ENCODE measurements at regions not wholly inside any gene's neighbourhood (a gene's known extent, or its start where the extent isn't known, plus 50 kb on each side); places are given as distances from the start of the nearest gene placed in this dataset.

- peak overlapping the region in 6 of 7 donors; percentile 32 to 79 (median 69) for H3K27ac Mint-ChIP-seq
- intact Hi-C loops (cut with micrococcal nuclease): no loop called here
- DNase-seq: no peak
- CTCF ChIA-PET (ENCODE audit: partially characterized antibody): interaction anchor here (1.2 kb wide), 1 partner anchor 226 kb away, joined by 4 read pairs; no protein-coding TSS in a partner anchor
- H3K27me3 Mint-ChIP-seq: no peaks in the 10 kb centered on the region
- H3K36me3 Mint-ChIP-seq: no peaks in the 10 kb centered on the region
- H3K4me1 ChIP-seq (ENCODE audit: insufficient read depth, low read length): peaks cover 7% of the 10 kb centered on the region
- H3K27ac ChIP-seq (ENCODE audit: low read depth, low read length): no peak overlapping the region
- no peaks in the 10 kb centered on the region for H3K27me3 ChIP-seq (ENCODE audit: insufficient read depth, low read length)
- POLR2A ChIA-PET (ENCODE audit: partially characterized antibody): interaction anchor here (0.6 kb wide), 1 partner anchor 58 kb away, joined by 3 read pairs; no protein-coding TSS in a partner anchor
- no peaks in the 10 kb centered on the region for H3K36me3 ChIP-seq (ENCODE audit: insufficient read depth, low read length)
- no peak overlapping the region for H3K4me3 Mint-ChIP-seq
- H3K4me1 Mint-ChIP-seq: peaks cover 6 to 19% (median 11%) of the 10 kb centered on the region in 4 donors
- H3K9me3 Mint-ChIP-seq: peaks cover 0 to 7% (median 0%) of the 10 kb centered on the region in 8 donors
- H3K9me3 ChIP-seq (ENCODE audit: control insufficient read depth in 1 of 2, low read length in 2 of 2): no peaks in the 10 kb centered on the region
- H3K4me3 ChIP-seq (ENCODE audit: low read length in 2 of 2): no peak overlapping the region
Measured at GRCh38 chr2:126754240-126755004, 98.5 kb downstream of the GYPC start.

- H3K27ac Mint-ChIP-seq: peak overlapping the region in 3 of 7 donors; percentile 0 to 58 (median 17)
- ChIA-PET CTCF (ENCODE audit: partially characterized antibody) (no interaction called here), POLR2A (ENCODE audit: partially characterized antibody) (no interaction called here)
Measured at GRCh38 chr2:126756125-126756524, 100.2 kb downstream of the GYPC start.

GRCh38 chr2:126761256-126761980 is 105.5 kb downstream of the GYPC start:
- POLR2A ChIA-PET (ENCODE audit: partially characterized antibody): interaction anchor here (1.6 to 3.5 kb wide), 2 partner anchors 101 to 104 kb away, joined by 4 to 15 read pairs; no protein-coding TSS in a partner anchor
- Mint-ChIP-seq H3K9me3 (peaks cover 0 to 1% (median 0%) of the 10 kb centered on the region in 8 donors), H3K27me3 (no peaks in the 10 kb centered on the region), H3K27ac (peak overlapping the region in 6 of 7 donors; percentile 81 to 96 (median 90)), H3K36me3 (no peaks in the 10 kb centered on the region), H3K4me3 (peak overlapping the region in 5 of 8 donors; percentile 64 to 82 (median 74)), H3K4me1 (peaks cover 34 to 69% (median 50%) of the 10 kb centered on the region in 4 donors)
- H3K9me3 ChIP-seq (ENCODE audit: control insufficient read depth in 1 of 2, low read length in 2 of 2): no peaks in the 10 kb centered on the region
- CTCF ChIA-PET (ENCODE audit: partially characterized antibody): interaction anchor here (1.1 to 2.5 kb wide), 3 partner anchors 13 to 233 kb away, joined by 3 to 22 read pairs (median 13); no protein-coding TSS in a partner anchor
- no peaks in the 10 kb centered on the region for H3K36me3 ChIP-seq (ENCODE audit: insufficient read depth, low read length)
- H3K27me3 ChIP-seq (ENCODE audit: insufficient read depth, low read length): no peaks in the 10 kb centered on the region
- peaks cover 45% of the 10 kb centered on the region for H3K4me1 ChIP-seq (ENCODE audit: insufficient read depth, low read length)
- no peak overlapping the region for H3K4me3 ChIP-seq (ENCODE audit: low read length in 2 of 2)
- intact Hi-C loops (cut with micrococcal nuclease): loop anchor here (5.0 kb wide), 1 partner anchor 234 kb away; no protein-coding TSS in a partner anchor
- DNase-seq: no peak
- H3K27ac ChIP-seq (ENCODE audit: low read depth, low read length): no peak overlapping the region

More at GRCh38 chr2:126756125-126756524, 100.2 kb downstream of the GYPC start:
- Histone ChIP-seq H3K4me1 (ENCODE audit: insufficient read depth, low read length) (peaks cover 12% of the 10 kb centered on the region), H3K9me3 (ENCODE audit: control insufficient read depth in 1 of 2, low read length in 2 of 2) (no peaks in the 10 kb centered on the region), H3K27me3 (ENCODE audit: insufficient read depth, low read length) (no peaks in the 10 kb centered on the region), H3K4me3 (ENCODE audit: low read length in 2 of 2) (no peak overlapping the region), H3K27ac (ENCODE audit: low read depth, low read length) (no peak overlapping the region), H3K36me3 (ENCODE audit: insufficient read depth, low read length) (no peaks in the 10 kb centered on the region)
- H3K27me3 Mint-ChIP-seq: no peaks in the 10 kb centered on the region
- H3K36me3 Mint-ChIP-seq: no peaks in the 10 kb centered on the region
- DNase-seq: no peak
- no peak overlapping the region for H3K4me3 Mint-ChIP-seq
- peaks cover 7 to 35% (median 16%) of the 10 kb centered on the region in 4 donors for H3K4me1 Mint-ChIP-seq
- H3K9me3 Mint-ChIP-seq: peaks cover 0 to 7% (median 0%) of the 10 kb centered on the region in 8 donors
- intact Hi-C loops (cut with micrococcal nuclease): no loop called here

DNA sequence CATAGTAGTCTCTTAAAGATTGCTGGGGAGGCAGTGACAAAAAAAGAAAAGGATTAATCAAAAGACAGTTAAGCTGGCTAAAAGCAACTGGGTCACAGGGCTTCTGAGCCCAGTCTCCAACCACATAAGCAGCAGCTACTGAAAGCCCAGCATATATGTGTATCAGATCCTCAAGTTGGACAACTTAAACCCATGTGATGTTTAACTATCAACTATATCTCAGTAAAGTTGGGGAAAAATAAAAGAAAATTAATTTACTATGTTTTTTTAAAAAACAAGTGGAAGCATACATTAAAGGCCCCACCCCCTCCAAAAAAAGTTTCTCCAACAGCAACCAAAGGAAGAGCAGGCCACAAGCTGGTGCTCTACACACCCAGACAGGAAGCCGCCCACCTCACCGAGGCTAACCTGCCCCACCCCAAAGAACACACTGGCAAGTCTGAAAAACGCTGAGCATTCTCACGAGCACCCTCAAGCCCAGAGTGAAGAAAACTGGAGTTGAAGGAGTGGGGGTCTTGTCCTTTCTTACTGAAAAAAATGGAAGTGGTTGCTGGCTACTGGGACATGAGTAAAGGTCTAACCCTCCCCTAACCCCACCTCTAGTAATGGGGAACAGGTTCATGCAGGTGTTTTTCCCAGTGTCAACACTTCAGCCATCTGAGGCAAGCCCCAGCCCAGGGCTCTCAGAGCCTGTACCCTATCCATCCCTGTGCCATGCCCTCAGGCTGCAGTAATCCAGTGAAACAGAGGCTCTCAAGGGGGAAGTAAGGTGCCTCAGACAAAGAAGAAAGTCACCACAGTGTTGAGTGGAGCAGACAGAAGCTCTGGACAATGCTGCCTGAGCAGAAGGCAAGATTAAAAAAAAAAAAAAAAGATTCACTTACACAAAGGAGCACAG is 106.3 kb downstream of the GYPC start:
- H3K4me1 ChIP-seq (ENCODE audit: insufficient read depth, low read length): peaks cover 46% of the 10 kb centered on the region
- intact Hi-C loops (cut with micrococcal nuclease): loop anchor here (1.0 to 5.0 kb wide), 2 partner anchors 105 to 235 kb away; no protein-coding TSS in a partner anchor
- H3K27me3 ChIP-seq (ENCODE audit: insufficient read depth, low read length): no peaks in the 10 kb centered on the region
- H3K9me3 ChIP-seq (ENCODE audit: control insufficient read depth in 1 of 2, low read length in 2 of 2): no peaks in the 10 kb centered on the region
- no peaks in the 10 kb centered on the region for H3K36me3 ChIP-seq (ENCODE audit: insufficient read depth, low read length)
- peak overlapping the region in 1 of 2 donors; percentile 11 for H3K4me3 ChIP-seq (ENCODE audit: low read length in 2 of 2)
- DNase-seq: peak; percentile 27 to 67 (median 59)
- no peaks in the 10 kb centered on the region for H3K36me3 Mint-ChIP-seq
- H3K27ac Mint-ChIP-seq: peak overlapping the region; percentile 81 to 96 (median 90)
- CTCF ChIA-PET (ENCODE audit: partially characterized antibody): interaction anchor here (1.1 to 2.5 kb wide), 3 partner anchors 12 to 234 kb away, joined by 3 to 22 read pairs (median 13); no protein-coding TSS in a partner anchor
- peak overlapping the region; percentile 59 to 82 (median 72) for H3K4me3 Mint-ChIP-seq
- peaks cover 34 to 75% (median 52%) of the 10 kb centered on the region in 4 donors for H3K4me1 Mint-ChIP-seq
- H3K9me3 Mint-ChIP-seq: no peaks in the 10 kb centered on the region
- POLR2A ChIA-PET (ENCODE audit: partially characterized antibody): interaction anchor here (1.6 to 3.5 kb wide), 3 partner anchors 102 to 234 kb away, joined by 4 to 15 read pairs (median 5); no protein-coding TSS in a partner anchor
- no peaks in the 10 kb centered on the region for H3K27me3 Mint-ChIP-seq
- peak overlapping the region; percentile 36 for H3K27ac ChIP-seq (ENCODE audit: low read depth, low read length)

DNA sequence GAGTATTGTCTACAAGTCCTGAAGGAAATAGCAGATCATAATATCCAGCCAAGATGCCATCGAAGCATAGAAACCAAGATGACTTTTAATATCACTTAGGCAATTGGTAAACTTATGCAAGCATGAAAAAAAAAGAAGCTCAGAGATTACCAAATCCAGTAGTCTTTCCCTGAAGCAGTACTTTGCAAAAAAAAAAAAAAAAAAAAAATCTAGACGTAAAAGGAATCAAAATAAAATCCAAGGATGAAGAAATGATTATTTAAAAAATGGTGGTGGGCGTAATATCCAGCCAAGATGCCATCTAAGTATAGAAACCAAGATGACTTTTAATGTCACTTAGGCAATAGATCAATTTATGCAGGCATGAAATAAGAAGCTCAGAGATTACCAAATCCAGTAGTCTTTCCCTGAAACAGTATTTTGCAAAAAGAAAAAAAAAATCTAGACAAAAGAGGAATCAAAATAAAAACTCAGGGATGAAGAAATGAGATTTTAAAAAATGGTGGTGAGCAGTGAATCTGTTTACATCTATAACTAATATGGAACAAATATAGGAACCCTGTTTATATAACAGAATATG is 108.8 kb downstream of the GYPC start:
- Mint-ChIP-seq H3K4me3 (peak overlapping the region in 1 of 8 donors; percentile 31), H3K36me3 (no peaks in the 10 kb centered on the region), H3K9me3 (no peaks in the 10 kb centered on the region), H3K27me3 (no peaks in the 10 kb centered on the region), H3K27ac (peak overlapping the region in 1 of 7 donors; percentile 8), H3K4me1 (peaks cover 31 to 74% (median 56%) of the 10 kb centered on the region in 4 donors)
- no peaks in the 10 kb centered on the region for H3K27me3 ChIP-seq (ENCODE audit: insufficient read depth, low read length)
- CTCF ChIA-PET (ENCODE audit: partially characterized antibody): interaction anchor here (0.7 to 0.9 kb wide), 3 partner anchors 10 to 236 kb away, joined by 3 to 4 read pairs (median 3); no protein-coding TSS in a partner anchor
- H3K36me3 ChIP-seq (ENCODE audit: insufficient read depth, low read length): no peaks in the 10 kb centered on the region
- no peaks in the 10 kb centered on the region for H3K9me3 ChIP-seq (ENCODE audit: control insufficient read depth in 1 of 2, low read length in 2 of 2)
- no peak overlapping the region for H3K27ac ChIP-seq (ENCODE audit: low read depth, low read length)
- POLR2A ChIA-PET (ENCODE audit: partially characterized antibody): no interaction called here
- H3K4me1 ChIP-seq (ENCODE audit: insufficient read depth, low read length): peaks cover 46% of the 10 kb centered on the region
- DNase-seq: no peak
- intact Hi-C loops (cut with micrococcal nuclease): loop anchor here (5.0 kb wide), 1 partner anchor 237 kb away; no protein-coding TSS in a partner anchor
- no peak overlapping the region for H3K4me3 ChIP-seq (ENCODE audit: low read length in 2 of 2)

DNA sequence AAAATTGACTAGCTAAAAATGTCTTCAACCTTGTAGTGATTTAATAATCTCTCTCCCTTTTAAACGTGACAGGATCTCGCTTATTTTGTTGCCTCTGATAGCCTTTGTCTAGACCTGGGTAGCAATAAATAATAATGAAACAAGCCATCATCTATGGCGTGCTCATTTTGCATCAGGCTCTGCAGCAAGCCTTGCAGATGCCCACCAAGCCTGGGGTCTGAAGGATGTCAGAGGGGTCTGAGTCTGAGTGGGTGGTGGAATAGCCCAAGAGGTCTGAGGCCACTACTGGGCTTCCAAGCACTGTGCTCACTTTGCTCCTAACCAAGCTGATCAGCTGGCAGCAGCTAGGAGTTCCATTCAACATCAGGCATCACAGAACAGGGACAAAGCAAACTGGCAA is 109.4 kb downstream of the GYPC start:
- POLR2A ChIA-PET (ENCODE audit: partially characterized antibody): no interaction called here
- intact Hi-C loops (cut with micrococcal nuclease): no loop called here
- CTCF ChIA-PET (ENCODE audit: partially characterized antibody): interaction anchor here (0.7 to 0.9 kb wide), 4 partner anchors 9 to 237 kb away, joined by 3 to 8 read pairs (median 4); no protein-coding TSS in a partner anchor
- H3K27me3 ChIP-seq (ENCODE audit: insufficient read depth, low read length): no peaks in the 10 kb centered on the region
- H3K36me3 ChIP-seq (ENCODE audit: insufficient read depth, low read length): no peaks in the 10 kb centered on the region
- no peak for DNase-seq
- peaks cover 46% of the 10 kb centered on the region for H3K4me1 ChIP-seq (ENCODE audit: insufficient read depth, low read length)
- H3K4me1 Mint-ChIP-seq: peaks cover 31 to 68% (median 57%) of the 10 kb centered on the region in 4 donors
- H3K27me3 Mint-ChIP-seq: no peaks in the 10 kb centered on the region
- peak overlapping the region in 3 of 8 donors; percentile 14 to 40 (median 31) for H3K4me3 Mint-ChIP-seq
- H3K9me3 ChIP-seq (ENCODE audit: control insufficient read depth in 1 of 2, low read length in 2 of 2): no peaks in the 10 kb centered on the region
- H3K4me3 ChIP-seq (ENCODE audit: low read length in 2 of 2): no peak overlapping the region
- H3K36me3 Mint-ChIP-seq: no peaks in the 10 kb centered on the region
- H3K27ac ChIP-seq (ENCODE audit: low read depth, low read length): no peak overlapping the region
- peak overlapping the region in 2 of 7 donors; percentile 26 to 69 for H3K27ac Mint-ChIP-seq
- no peaks in the 10 kb centered on the region for H3K9me3 Mint-ChIP-seq

Data from CD4-positive, alpha-beta memory T cell (primary cell).